Endothelial cell of umbilical vein (primary cell): ENCODE measurements at regions not wholly inside any gene's neighbourhood (a gene's known extent, or its start where the extent isn't known, plus 50 kb on each side); places are given as distances from the start of the nearest gene placed in this dataset.
A peak's percentile ranks its signal among the peaks of the same experiment; 100 is the strongest.

ENCODE experiments used
- BruUV-seq: library from RNA; stranded (reverse); fragments of 400-500 nt; replicated peaks from 2 replicates; lab custom pipeline; 2021; lab: Mats Ljungman, UMichigan
- CTCF ChIA-PET: fragments of 300-600, 350-600 bp; sonication (Branson Sonifier 250); formaldehyde crosslinking; loops from one replicate; lab custom pipeline; 2021; ENCODE audit warnings: antibody characterized with exemption, inconsistent platforms; lab: Charles Lee
- POLR2A ChIA-PET: fragments of 300-600, 350-600 bp; sonication (Branson Sonifier 250); formaldehyde crosslinking; loops from one replicate; lab custom pipeline; 2021; ENCODE audit warnings: antibody characterized with exemption, inconsistent platforms; lab: Charles Lee
- DNase-seq: peaks from one replicate; pipeline ENCODE4 v3.0.0-alpha.2; 2011; ENCODE audit warnings: low read depth, low spot score
- FAIRE-seq: peaks from 2 replicates; lab custom pipeline; 2011; peaks lifted over from hg19 to GRCh38; lab: Jason Lieb, UNC
- H2AFZ ChIP-seq: 2 replicates; pipeline ENCODE4 v1.6.0; 2012; ENCODE audit warnings: low read depth, low read length, control low read depth, inconsistent platforms
- H3K27ac ChIP-seq: 2 replicates; pipeline ENCODE4 v1.5.1; 2011; ENCODE audit warnings: low read depth, mild to moderate bottlenecking, control low read depth, low read length, moderate library complexity; ENCODE audit not compliant: insufficient read depth
- H3K27me3 ChIP-seq, 2 experiments: 2 replicates each; pipeline versions ENCODE4 v1.6.0 to v1.6.1; 2011; ENCODE audit warnings: low read length in 2 of 2, mixed read lengths in 1 of 2; ENCODE audit not compliant: control insufficient read depth in 2 of 2, insufficient read depth in 2 of 2
- H3K36me3 ChIP-seq, 2 experiments: 2 replicates in 1 of 2; 3 replicates in 1 of 2; pipeline ENCODE4 v1.5.1; 2011; ENCODE audit warnings: low read length in 2 of 2, mild to moderate bottlenecking in 1 of 2, moderate library complexity in 1 of 2; ENCODE audit not compliant: control insufficient read depth in 2 of 2, insufficient read depth in 2 of 2; ENCODE audit errors: extremely low read depth in 1 of 2
- H3K4me1 ChIP-seq: 3 replicates; pipeline ENCODE4 v1.5.1; 2011; ENCODE audit warnings: mild to moderate bottlenecking, low read length; ENCODE audit not compliant: control insufficient read depth, insufficient read depth; ENCODE audit errors: extremely low read depth
- H3K4me2 ChIP-seq: 2 replicates; pipeline ENCODE4 v1.6.1; 2011; ENCODE audit warnings: low read length, control low read depth, mixed read lengths; ENCODE audit not compliant: insufficient read depth
- H3K4me3 ChIP-seq, 3 experiments: fragments of 200-600 bp in 1 of 3; sonication (generic), shearing (Covaris generic) in 1 of 3; replicated peaks in 1 of 3; 2 replicates each; pipeline ENCODE4 v1.5.1; 2011 to 2016; ENCODE audit warnings: control low read depth in 3 of 3, low read length in 3 of 3, mild to moderate bottlenecking in 2 of 3, inconsistent platforms in 1 of 3, low read depth in 1 of 3, moderate library complexity in 1 of 3; ENCODE audit not compliant: insufficient read depth in 1 of 3
- H3K79me2 ChIP-seq: 2 replicates; pipeline ENCODE4 v1.6.0; 2012; ENCODE audit warnings: low read length, inconsistent platforms; ENCODE audit not compliant: control insufficient read depth, insufficient read depth
- H3K9ac ChIP-seq: replicated peaks from 2 replicates; pipeline ENCODE3; 2011; ENCODE audit warnings: low read length, control low read depth; ENCODE audit not compliant: insufficient read depth; ENCODE audit errors: extremely low read depth
- H3K9me1 ChIP-seq: replicated peaks from 3 replicates; pipeline ENCODE4 v1.6.0; 2011; ENCODE audit warnings: mild to moderate bottlenecking, low read length; ENCODE audit not compliant: control insufficient read depth, insufficient read depth; ENCODE audit errors: extremely low read depth
- H3K9me3 ChIP-seq: replicated peaks from 2 replicates; pipeline ENCODE4 v1.5.1; 2012; ENCODE audit warnings: low read length, inconsistent platforms; ENCODE audit not compliant: control insufficient read depth, insufficient read depth
- H4K20me1 ChIP-seq: replicated peaks from 2 replicates; pipeline ENCODE3; 2011; ENCODE audit warnings: mild to moderate bottlenecking, low read length; ENCODE audit not compliant: control insufficient read depth, insufficient read depth; ENCODE audit errors: extremely low read depth
- EZH2 ChIP-seq: IDR thresholded peaks from 2 replicates; pipeline ENCODE4 v1.6.1; 2012; ENCODE audit warnings: borderline replicate concordance, low read depth, mild to moderate bottlenecking, moderate library complexity, low read length, inconsistent platforms; ENCODE audit not compliant: severe bottlenecking
- FOS ChIP-seq: IDR thresholded peaks from 2 replicates; pipeline ENCODE4 v1.6.1; 2011; ENCODE audit warnings: mild to moderate bottlenecking, low read length, moderate library complexity, borderline replicate concordance; ENCODE audit not compliant: insufficient read depth
- JUN ChIP-seq: IDR thresholded peaks from 2 replicates; pipeline ENCODE4 v1.6.1; 2011; ENCODE audit warnings: borderline replicate concordance, low read depth; ENCODE audit not compliant: insufficient read length, insufficient read depth
- MYC ChIP-seq: IDR thresholded peaks from one replicate; pipeline ENCODE4 v1.6.1; 2011; ENCODE audit warnings: mild to moderate bottlenecking, low read depth, low read length
- POLR2A ChIP-seq: IDR thresholded peaks from 2 replicates; pipeline ENCODE4 v1.6.1; 2012; ENCODE audit warnings: low read depth, mild to moderate bottlenecking, control low read depth, low read length
- POLR2AphosphoS5 ChIP-seq: IDR thresholded peaks from 2 replicates; pipeline ENCODE4 v1.6.1; 2012; ENCODE audit warnings: low read depth, mild to moderate bottlenecking, control low read depth, low read length, moderate library complexity; ENCODE audit not compliant: insufficient read depth
- dilution Hi-C: fragments of 300-500 bp; cut with MboI; formaldehyde crosslinking; loops from one replicate; pipeline ENCODE4 v1.15.0; 2019; ENCODE audit warnings: low sequenced_read_pairs; ENCODE audit not compliant: extremely low pct_ligation_motif_present
- intact Hi-C: fragments of 100-400 bp; cut with micrococcal nuclease; formaldehyde crosslinking; loops from one replicate; pipeline ENCODE4 v1.10.0; 2022
- TF ChIP-seq, protein P1 (sequence below): IDR thresholded peaks from 2 replicates; pipeline ENCODE4 v1.6.1; 2011; ENCODE audit not compliant: insufficient read depth, insufficient read length
- TF ChIP-seq, protein P2 (sequence below), 2 donors: IDR thresholded peaks; 1 replicate in 1 of 2; 2 replicates in 1 of 2; pipeline ENCODE4 v1.5.1; 2011; ENCODE audit warnings: low read length in 2 of 2, mild to moderate bottlenecking in 2 of 2, moderate library complexity in 2 of 2, control low read depth in 1 of 2, inconsistent platforms in 1 of 2, low read depth in 1 of 2; ENCODE audit not compliant: insufficient read depth in 1 of 2; ENCODE audit errors: extremely low read depth in 1 of 2

DNA sequence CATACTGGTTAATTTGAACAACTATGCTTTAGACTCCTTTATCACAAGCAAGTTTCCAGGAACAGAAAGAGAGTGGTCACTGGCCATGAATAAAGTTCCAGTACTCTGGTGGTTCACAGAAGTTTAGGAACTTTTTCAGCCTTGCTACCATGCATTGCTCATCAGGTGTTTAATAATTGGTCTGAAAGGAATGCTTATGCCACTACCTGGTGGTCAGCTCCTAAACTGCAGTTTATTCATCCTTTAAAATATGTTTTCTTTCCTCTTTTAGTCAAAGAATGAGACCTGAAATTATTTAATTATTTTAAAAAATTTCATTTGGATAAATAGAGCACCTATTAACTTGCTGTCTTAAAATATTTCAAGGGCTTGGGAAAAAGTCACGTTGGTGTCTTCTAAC, 260.1 kb upstream of the OR4E1 start:
- no peaks in the 10 kb centered on the region for H3K36me3 ChIP-seq
- H3K9me1 ChIP-seq = no peaks in the 10 kb centered on the region
- H3K4me3 ChIP-seq = no peak overlapping the region
- H4K20me1 ChIP-seq = no peaks in the 10 kb centered on the region
- ChIA-PET POLR2A (no interaction called here), CTCF (interaction anchor here (0.8 to 3.4 kb wide), 21 partner anchors 8 to 179 kb away, joined by 3 to 121 read pairs (median 5); no protein-coding TSS in a partner anchor)
- BruUV-seq = no TSS peak
- peak; percentile 53 for DNase-seq
- no peak for TF ChIP-seq POLR2A
- TF ChIP-seq JUN = no peak
- TF ChIP-seq, protein P1, sequence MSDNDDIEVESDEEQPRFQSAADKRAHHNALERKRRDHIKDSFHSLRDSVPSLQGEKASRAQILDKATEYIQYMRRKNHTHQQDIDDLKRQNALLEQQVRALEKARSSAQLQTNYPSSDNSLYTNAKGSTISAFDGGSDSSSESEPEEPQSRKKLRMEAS = no peak
- no peak for TF ChIP-seq FOS
- TF ChIP-seq POLR2AphosphoS5 = no peak
- no peak for TF ChIP-seq EZH2
- TF ChIP-seq, protein P2, sequence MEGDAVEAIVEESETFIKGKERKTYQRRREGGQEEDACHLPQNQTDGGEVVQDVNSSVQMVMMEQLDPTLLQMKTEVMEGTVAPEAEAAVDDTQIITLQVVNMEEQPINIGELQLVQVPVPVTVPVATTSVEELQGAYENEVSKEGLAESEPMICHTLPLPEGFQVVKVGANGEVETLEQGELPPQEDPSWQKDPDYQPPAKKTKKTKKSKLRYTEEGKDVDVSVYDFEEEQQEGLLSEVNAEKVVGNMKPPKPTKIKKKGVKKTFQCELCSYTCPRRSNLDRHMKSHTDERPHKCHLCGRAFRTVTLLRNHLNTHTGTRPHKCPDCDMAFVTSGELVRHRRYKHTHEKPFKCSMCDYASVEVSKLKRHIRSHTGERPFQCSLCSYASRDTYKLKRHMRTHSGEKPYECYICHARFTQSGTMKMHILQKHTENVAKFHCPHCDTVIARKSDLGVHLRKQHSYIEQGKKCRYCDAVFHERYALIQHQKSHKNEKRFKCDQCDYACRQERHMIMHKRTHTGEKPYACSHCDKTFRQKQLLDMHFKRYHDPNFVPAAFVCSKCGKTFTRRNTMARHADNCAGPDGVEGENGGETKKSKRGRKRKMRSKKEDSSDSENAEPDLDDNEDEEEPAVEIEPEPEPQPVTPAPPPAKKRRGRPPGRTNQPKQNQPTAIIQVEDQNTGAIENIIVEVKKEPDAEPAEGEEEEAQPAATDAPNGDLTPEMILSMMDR (IDR thresholded peaks at IDR 0.05; ENCODE audit: extremely low read depth in 1 of 2, insufficient read depth in 1 of 2, low read depth in 1 of 2, low read length in 2 of 2) = peak; percentile 35 to 52
- no peak for TF ChIP-seq MYC
- dilution Hi-C loops = no loop called here
- no peak overlapping the region for H3K4me2 ChIP-seq
- peak overlapping the region; percentile 54 for H2AFZ ChIP-seq
- H3K27ac ChIP-seq = no peak overlapping the region
- H3K9me3 ChIP-seq = no peaks in the 10 kb centered on the region
- no peaks in the 10 kb centered on the region for H3K79me2 ChIP-seq
- intact Hi-C loops = loop anchor here (1.0 kb wide), 2 partner anchors 15 to 73 kb away; no protein-coding TSS in a partner anchor
- H3K4me1 ChIP-seq = no peaks in the 10 kb centered on the region
- no peaks in the 10 kb centered on the region for H3K27me3 ChIP-seq
- no peak overlapping the region for H3K9ac ChIP-seq
- FAIRE-seq = peak; percentile 50
